Caco-2 (cell line): ENCODE measurements at regions not wholly inside any gene's neighbourhood (a gene's known extent, or its start where the extent isn't known, plus 50 kb on each side); places are given as distances from the start of the nearest gene placed in this dataset.

ENCODE experiments used
- BruUV-seq: library from RNA; stranded (reverse); fragments of 400-500 nt; replicated peaks from 2 replicates; lab custom pipeline; 2021; lab: Mats Ljungman, UMichigan
- CTCF ChIA-PET: fragments of 300-600 bp; sonication (Branson Sonifier 250); formaldehyde crosslinking; loops from one replicate; lab custom pipeline; 2022; ENCODE audit warnings: antibody characterized with exemption; lab: Charles Lee
- POLR2A ChIA-PET: fragments of 300-600 bp; sonication (Branson Sonifier 250); formaldehyde crosslinking; loops from one replicate; lab custom pipeline; 2022; ENCODE audit warnings: antibody characterized with exemption; lab: Charles Lee
- DNase-seq, 2 experiments: peaks; one replicate each; pipeline versions ENCODE4 v3.0.0 to v3.0.0-alpha.2; 2020 to 2022
- H3K27me3 ChIP-seq: replicated peaks from 2 replicates; pipeline ENCODE4 v1.6.0; 2011; ENCODE audit warnings: low read length; ENCODE audit not compliant: control insufficient read depth, insufficient read depth
- H3K36me3 ChIP-seq: 2 replicates; pipeline ENCODE4 v1.5.1; 2011; ENCODE audit warnings: low read length; ENCODE audit not compliant: control insufficient read depth, insufficient read depth
- H3K4me1 ChIP-seq: fragments of 250-450 bp; sonication (Bioruptor Pico); 2 replicates; pipeline ENCODE4 v1.5.1; 2020; ENCODE audit warnings: mild to moderate bottlenecking
- H3K4me3 ChIP-seq: 2 replicates; pipeline ENCODE4 v1.5.1; 2011; ENCODE audit warnings: low read depth, mild to moderate bottlenecking, control low read depth, low read length
- H3K9me3 ChIP-seq: fragments of 250-450 bp; sonication (Bioruptor Pico); 2 replicates; pipeline ENCODE4 v1.5.1; 2020; ENCODE audit warnings: mild to moderate bottlenecking, moderate library complexity
- H3K27ac Mint-ChIP-seq: one replicate; pipeline ENCODE4 v1.8.0; 2022; ENCODE audit warnings: mixed read lengths; ENCODE audit not compliant: unreplicated experiment
- H3K27me3 Mint-ChIP-seq: one replicate; pipeline ENCODE4 v1.8.0; 2022; ENCODE audit warnings: mixed read lengths; ENCODE audit not compliant: insufficient read depth, unreplicated experiment
- H3K36me3 Mint-ChIP-seq: one replicate; pipeline ENCODE4 v1.8.0; 2022; ENCODE audit warnings: mild to moderate bottlenecking, mixed read lengths; ENCODE audit not compliant: insufficient read depth, unreplicated experiment
- H3K4me1 Mint-ChIP-seq: one replicate; pipeline ENCODE4 v1.8.0; 2022; ENCODE audit warnings: low read depth, mixed read lengths; ENCODE audit not compliant: unreplicated experiment
- H3K4me3 Mint-ChIP-seq: one replicate; pipeline ENCODE4 v1.8.0; 2022; ENCODE audit warnings: mild to moderate bottlenecking, moderate library complexity, mixed read lengths; ENCODE audit not compliant: unreplicated experiment
- H3K9me3 Mint-ChIP-seq: one replicate; pipeline ENCODE4 v1.8.0; 2022; ENCODE audit warnings: mixed read lengths; ENCODE audit not compliant: unreplicated experiment
- intact Hi-C: fragments of 100-400 bp; cut with micrococcal nuclease; formaldehyde crosslinking; loops from one replicate; pipeline ENCODE4 v1.10.0; 2022; ENCODE audit not compliant: unreplicated experiment
- TF ChIP-seq, protein P1 (sequence below), 2 experiments: fragments of 200-600 bp in 1 of 2; IDR thresholded peaks; 1 replicate in 1 of 2; 2 replicates in 1 of 2; pipeline versions ENCODE4 v1.5.1 to v1.8.0; 2011 to 2022; ENCODE audit warnings: antibody characterized with exemption in 1 of 2, control low read depth in 1 of 2, inconsistent platforms in 1 of 2, low read depth in 1 of 2, low read length in 1 of 2, mild to moderate bottlenecking in 1 of 2, moderate library complexity in 1 of 2; ENCODE audit not compliant: insufficient read depth in 1 of 2, severe bottlenecking in 1 of 2, unreplicated experiment in 1 of 2

DNA sequence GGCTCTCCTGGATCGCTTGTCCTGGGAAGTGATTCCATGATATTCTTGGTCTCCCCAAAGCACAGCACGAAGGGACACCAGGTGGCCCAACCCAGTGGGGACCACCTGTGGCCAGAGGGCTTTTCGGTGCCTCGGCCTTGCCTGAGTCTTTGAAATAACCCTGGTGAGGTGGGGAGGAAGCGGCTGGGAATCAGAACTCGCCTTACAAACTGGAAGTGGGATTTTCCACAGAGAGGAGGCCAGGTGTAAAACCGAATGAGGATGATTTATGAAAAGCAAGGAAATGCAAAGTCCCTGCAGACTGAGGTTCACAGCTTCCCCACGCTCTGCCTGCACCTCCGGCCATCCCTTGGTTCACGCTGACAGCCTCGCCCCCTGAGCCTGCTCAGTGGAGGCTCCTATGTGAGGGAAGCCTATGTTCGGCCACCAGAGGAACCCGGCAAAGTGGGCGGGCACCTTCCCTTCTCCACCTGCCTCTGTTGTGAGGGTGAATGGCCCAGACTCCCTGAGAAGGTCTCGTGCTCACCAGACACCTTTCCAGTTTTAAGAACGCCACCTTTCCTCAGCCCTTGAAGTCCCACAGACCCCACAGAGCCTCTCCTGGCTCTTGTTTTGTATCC is 133.8 kb upstream of the CST7 start:
- intact Hi-C loops, result no loop called here
- TF ChIP-seq, protein P1, sequence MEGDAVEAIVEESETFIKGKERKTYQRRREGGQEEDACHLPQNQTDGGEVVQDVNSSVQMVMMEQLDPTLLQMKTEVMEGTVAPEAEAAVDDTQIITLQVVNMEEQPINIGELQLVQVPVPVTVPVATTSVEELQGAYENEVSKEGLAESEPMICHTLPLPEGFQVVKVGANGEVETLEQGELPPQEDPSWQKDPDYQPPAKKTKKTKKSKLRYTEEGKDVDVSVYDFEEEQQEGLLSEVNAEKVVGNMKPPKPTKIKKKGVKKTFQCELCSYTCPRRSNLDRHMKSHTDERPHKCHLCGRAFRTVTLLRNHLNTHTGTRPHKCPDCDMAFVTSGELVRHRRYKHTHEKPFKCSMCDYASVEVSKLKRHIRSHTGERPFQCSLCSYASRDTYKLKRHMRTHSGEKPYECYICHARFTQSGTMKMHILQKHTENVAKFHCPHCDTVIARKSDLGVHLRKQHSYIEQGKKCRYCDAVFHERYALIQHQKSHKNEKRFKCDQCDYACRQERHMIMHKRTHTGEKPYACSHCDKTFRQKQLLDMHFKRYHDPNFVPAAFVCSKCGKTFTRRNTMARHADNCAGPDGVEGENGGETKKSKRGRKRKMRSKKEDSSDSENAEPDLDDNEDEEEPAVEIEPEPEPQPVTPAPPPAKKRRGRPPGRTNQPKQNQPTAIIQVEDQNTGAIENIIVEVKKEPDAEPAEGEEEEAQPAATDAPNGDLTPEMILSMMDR (IDR thresholded peaks at IDR 0.05; ENCODE audit: insufficient read depth in 1 of 2, low read depth in 1 of 2, low read length in 1 of 2, severe bottlenecking in 1 of 2, unreplicated experiment in 1 of 2), result no peak
- Mint-ChIP-seq H3K4me1 (no peaks in the 10 kb centered on the region), H3K27me3 (peaks cover 10% of the 10 kb centered on the region), H3K4me3 (no peak overlapping the region), H3K9me3 (no peaks in the 10 kb centered on the region), H3K27ac (no peak overlapping the region), H3K36me3 (no peaks in the 10 kb centered on the region)
- Histone ChIP-seq H3K4me3 (no peak overlapping the region), H3K27me3 (no peaks in the 10 kb centered on the region; the same call in 1 of the 2 replicates), H3K9me3 (no peaks in the 10 kb centered on the region), H3K4me1 (no peaks in the 10 kb centered on the region), H3K36me3 (no peaks in the 10 kb centered on the region)
- DNase-seq, result no peak
- ChIA-PET CTCF (interaction anchor here (0.8 kb wide), 1 partner anchor 103 kb away, joined by 5 read pairs; no protein-coding TSS in a partner anchor), POLR2A (no interaction called here)
- no TSS peak for BruUV-seq

DNA sequence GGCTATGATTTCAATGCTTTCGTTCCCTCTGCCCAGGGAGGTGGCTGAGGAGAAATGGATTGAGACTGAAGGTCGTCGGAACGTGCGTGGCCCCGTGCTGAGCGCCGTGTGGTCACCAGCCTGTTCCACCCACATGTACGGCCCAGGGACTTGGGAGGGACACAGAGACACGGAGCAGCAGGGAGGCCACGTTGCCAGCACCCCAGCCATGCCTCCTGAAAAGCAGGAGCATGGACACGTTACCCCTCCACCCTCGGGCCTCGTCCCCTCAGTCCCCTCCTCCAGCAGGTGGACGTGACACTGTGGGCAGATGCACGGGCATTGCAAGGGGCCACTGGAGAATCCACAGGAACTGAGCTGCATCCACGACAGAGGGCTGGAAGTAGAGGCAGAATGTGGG is 133.1 kb upstream of the CST7 start:
- Histone ChIP-seq H3K4me1 (no peaks in the 10 kb centered on the region), H3K9me3 (no peaks in the 10 kb centered on the region), H3K4me3 (no peak overlapping the region), H3K36me3 (no peaks in the 10 kb centered on the region), H3K27me3 (no peaks in the 10 kb centered on the region; the same call in 1 of the 2 replicates)
- DNase-seq, result no peak
- CTCF ChIA-PET, result no interaction called here
- H3K4me1 Mint-ChIP-seq, result no peaks in the 10 kb centered on the region
- no TSS peak for BruUV-seq
- H3K4me3 Mint-ChIP-seq, result no peak overlapping the region
- H3K27ac Mint-ChIP-seq, result no peak overlapping the region
- H3K36me3 Mint-ChIP-seq, result no peaks in the 10 kb centered on the region
- H3K27me3 Mint-ChIP-seq, result peaks cover 11% of the 10 kb centered on the region
- intact Hi-C loops, result no loop called here
- POLR2A ChIA-PET, result no interaction called here
- TF ChIP-seq, protein P1 (IDR thresholded peaks at IDR 0.05; ENCODE audit: insufficient read depth in 1 of 2, low read depth in 1 of 2, low read length in 1 of 2, severe bottlenecking in 1 of 2, unreplicated experiment in 1 of 2), result no peak
- H3K9me3 Mint-ChIP-seq, result no peaks in the 10 kb centered on the region

DNA sequence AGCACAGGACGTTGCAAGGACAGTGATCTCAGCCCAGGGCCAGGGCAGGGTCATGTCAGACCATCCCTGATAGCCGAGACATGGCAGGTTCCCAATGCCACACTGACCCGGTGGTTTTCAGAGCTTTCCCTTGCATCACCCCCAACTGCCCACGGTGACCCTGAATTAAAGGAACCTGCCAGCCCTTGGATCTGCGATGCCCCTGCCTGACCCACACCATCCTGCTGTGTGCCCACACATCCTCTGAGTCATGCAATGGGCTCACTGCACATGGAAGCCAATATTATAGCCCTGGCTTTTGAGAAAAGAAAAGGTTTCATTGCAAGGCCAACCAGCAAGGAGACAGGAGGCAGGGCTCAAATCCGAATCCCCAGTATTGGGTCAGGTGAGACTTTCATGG is 132.6 kb upstream of the CST7 start:
- H3K9me3 ChIP-seq, result no peaks in the 10 kb centered on the region
- Mint-ChIP-seq H3K9me3 (no peaks in the 10 kb centered on the region), H3K4me3 (no peak overlapping the region), H3K27ac (no peak overlapping the region), H3K36me3 (no peaks in the 10 kb centered on the region), H3K4me1 (no peaks in the 10 kb centered on the region), H3K27me3 (peaks cover 13% of the 10 kb centered on the region)
- no peaks in the 10 kb centered on the region; the same call in 1 of the 2 replicates for H3K27me3 ChIP-seq
- DNase-seq, result no peak
- no peak overlapping the region for H3K4me3 ChIP-seq
- ChIA-PET CTCF (no interaction called here), POLR2A (no interaction called here)
- intact Hi-C loops, result no loop called here
- TF ChIP-seq, protein P1 (IDR thresholded peaks at IDR 0.05; ENCODE audit: insufficient read depth in 1 of 2, low read depth in 1 of 2, low read length in 1 of 2, severe bottlenecking in 1 of 2, unreplicated experiment in 1 of 2), result no peak
- no peaks in the 10 kb centered on the region for H3K36me3 ChIP-seq
- no peaks in the 10 kb centered on the region for H3K4me1 ChIP-seq
- BruUV-seq, result no TSS peak
